HepG2 (cell line): ENCODE measurements at regions not wholly inside any gene's neighbourhood (a gene's known extent, or its start where the extent isn't known, plus 50 kb on each side); places are given as distances from the start of the nearest gene placed in this dataset.

Experiments used
- ATF7 ChIP-seq, 2 experiments: fragments of 450-650 bp in 1 of 2; sonication (generic) in 1 of 2; formaldehyde crosslinking in 1 of 2; IDR thresholded peaks; 2 replicates each; pipeline versions ENCODE4 v1.4.0 to v1.6.1; 2016 to 2020; ENCODE audit warnings: antibody characterized with exemption in 1 of 2, mild to moderate bottlenecking in 1 of 2, missing genetic modification reagents in 1 of 2
- CBX5 ChIP-seq: sonication (generic); formaldehyde crosslinking; IDR thresholded peaks from 2 replicates; pipeline ENCODE4 v1.4.0; 2020; ENCODE audit warnings: missing genetic modification reagents, borderline replicate concordance
- CEBPG ChIP-seq: IDR thresholded peaks from 2 replicates; pipeline ENCODE4 v1.6.1; 2016
- DRAP1 ChIP-seq: IDR thresholded peaks from 2 replicates; pipeline ENCODE4 v1.6.1; 2016; ENCODE audit warnings: missing genetic modification reagents, missing compliant biosample characterization
- DZIP1 ChIP-seq: sonication (generic); formaldehyde crosslinking; IDR thresholded peaks from 2 replicates; pipeline ENCODE4 v1.5.0; 2020; ENCODE audit warnings: mild to moderate bottlenecking, missing genetic modification reagents
- FOXJ3 ChIP-seq: sonication (generic); formaldehyde crosslinking; IDR thresholded peaks from 2 replicates; pipeline ENCODE4 v1.4.0; 2020; ENCODE audit warnings: missing genetic modification reagents, mild to moderate bottlenecking, borderline replicate concordance
- HNF1A ChIP-seq, 2 experiments: sonication (generic) in 1 of 2; formaldehyde crosslinking in 1 of 2; IDR thresholded peaks; 2 replicates each; pipeline versions ENCODE4 v1.4.0 to v1.6.1; 2016 to 2020; ENCODE audit warnings: borderline replicate concordance in 1 of 2, low read depth in 1 of 2, mild to moderate bottlenecking in 1 of 2, missing genetic modification reagents in 1 of 2
- IKZF5 ChIP-seq: IDR thresholded peaks from 2 replicates; pipeline ENCODE4 v1.6.1; 2018; ENCODE audit warnings: missing genetic modification reagents, mild to moderate bottlenecking, missing compliant biosample characterization
- NFKB2 ChIP-seq: sonication (generic); formaldehyde crosslinking; IDR thresholded peaks from 2 replicates; pipeline ENCODE4 v1.4.0; 2020; ENCODE audit warnings: missing genetic modification reagents, borderline replicate concordance
- SNAI1 ChIP-seq: sonication (generic); formaldehyde crosslinking; IDR thresholded peaks from 2 replicates; pipeline ENCODE4 v1.5.0; 2020; ENCODE audit warnings: mild to moderate bottlenecking, missing genetic modification reagents, borderline replicate concordance
- SRF ChIP-seq: IDR thresholded peaks from 2 replicates; pipeline ENCODE4 v1.6.1; 2011; ENCODE audit warnings: mild to moderate bottlenecking, low read depth, low read length, moderate library complexity
- TBX2 ChIP-seq: sonication (generic); formaldehyde crosslinking; IDR thresholded peaks from 2 replicates; pipeline ENCODE4 v1.5.0; 2020; ENCODE audit warnings: missing genetic modification reagents, mild to moderate bottlenecking, borderline replicate concordance
- THAP8 ChIP-seq: sonication (generic); formaldehyde crosslinking; IDR thresholded peaks from 2 replicates; pipeline ENCODE4 v1.5.1; 2020; ENCODE audit warnings: missing genetic modification reagents, mild to moderate bottlenecking, borderline replicate concordance
- ZNF205 ChIP-seq: IDR thresholded peaks from 2 replicates; pipeline ENCODE4 v1.6.1; 2018; ENCODE audit warnings: missing biosample characterization, missing genetic modification reagents
- ZNF331 ChIP-seq: sonication (generic); formaldehyde crosslinking; IDR thresholded peaks from 2 replicates; pipeline ENCODE4 v1.4.0; 2020; ENCODE audit warnings: missing genetic modification reagents
- ZNF572 ChIP-seq: sonication (generic); formaldehyde crosslinking; IDR thresholded peaks from 2 replicates; pipeline ENCODE4 v1.5.1; 2020; ENCODE audit warnings: mild to moderate bottlenecking, missing genetic modification reagents
- ZNF83 ChIP-seq: sonication (generic); formaldehyde crosslinking; IDR thresholded peaks from 2 replicates; pipeline ENCODE4 v1.4.0; 2020; ENCODE audit warnings: missing genetic modification reagents, mild to moderate bottlenecking, borderline replicate concordance
- ZNF841 ChIP-seq: sonication (generic); formaldehyde crosslinking; IDR thresholded peaks from 2 replicates; pipeline ENCODE4 v1.8.1; 2023; ENCODE audit warnings: missing genetic modification reagents, borderline replicate concordance
- ZNF891 ChIP-seq: sonication (generic); formaldehyde crosslinking; IDR thresholded peaks from 2 replicates; pipeline ENCODE4 v1.5.0; 2020; ENCODE audit warnings: mild to moderate bottlenecking, missing genetic modification reagents
- ZSCAN25 ChIP-seq: sonication (generic); formaldehyde crosslinking; IDR thresholded peaks from 2 replicates; pipeline ENCODE4 v1.8.0; 2022; ENCODE audit warnings: mild to moderate bottlenecking, missing genetic modification reagents

GRCh38 chr14:31941487-31941886, 135.6 kb upstream of the ARHGAP5 start (continued):
- TF ChIP-seq ZNF841 (CRISPR knock-in tag) (no peak), THAP8 (CRISPR knock-in tag) (no peak), IKZF5 (peak; percentile 73), NFKB2 (CRISPR knock-in tag) (no peak), TBX2 (peak; percentile 36; the same call in 1 of the 2 replicates), DZIP1 (CRISPR knock-in tag) (no peak), ZNF83 (CRISPR knock-in tag) (no peak), ZNF205 (peak; percentile 67; the same call in 1 of the 2 replicates), HNF1A (IDR thresholded peaks at IDR 0.05; ENCODE audit: low read depth) (no peak), HNF1A (CRISPR knock-in tag; IDR thresholded peaks at IDR 0.05; ENCODE audit: borderline replicate concordance) (peak; percentile 57; the same call in 1 of the 2 replicates), ZNF891 (CRISPR knock-in tag) (no peak), DRAP1 (CRISPR knock-in tag) (peak; percentile 36), CBX5 (CRISPR knock-in tag) (0 out of 2 replicates have a peak, but pooled peaks have one; percentile 43), SRF (no peak), ZNF572 (no peak), ZNF331 (CRISPR knock-in tag) (peak; percentile 58; the same call in 1 of the 2 replicates), ATF7 (IDR thresholded peaks at IDR 0.05) (no peak), ATF7 (CRISPR knock-in tag; IDR thresholded peaks at IDR 0.05) (no peak), ZSCAN25 (CRISPR knock-in tag) (0 out of 2 replicates have a peak, but pooled peaks have one; percentile 39), SNAI1 (CRISPR knock-in tag) (no peak), FOXJ3 (peak; percentile 17; the same call in 1 of the 2 replicates), CEBPG (CRISPR knock-in tag) (0 out of 2 replicates have a peak, but pooled peaks have one; percentile 4)
